DND-41 (cell line): ENCODE measurements at regions not wholly inside any gene's neighbourhood (a gene's known extent, or its start where the extent isn't known, plus 50 kb on each side); places are given as distances from the start of the nearest gene placed in this dataset.

Source experiments
- EZH2 ChIP-seq: IDR thresholded peaks from 3 replicates; pipeline ENCODE4 v1.6.1; 2012; ENCODE audit warnings: borderline replicate concordance, low read depth, mild to moderate bottlenecking, moderate library complexity, low read length, inconsistent platforms; ENCODE audit not compliant: severe bottlenecking
- TF ChIP-seq, protein P1 (sequence below): IDR thresholded peaks from 2 replicates; pipeline ENCODE4 v1.5.1; 2012; ENCODE audit warnings: borderline replicate concordance, low read length, moderate library complexity, mild to moderate bottlenecking; ENCODE audit not compliant: poor library complexity, severe bottlenecking; ENCODE audit errors: extremely low read depth

DNA sequence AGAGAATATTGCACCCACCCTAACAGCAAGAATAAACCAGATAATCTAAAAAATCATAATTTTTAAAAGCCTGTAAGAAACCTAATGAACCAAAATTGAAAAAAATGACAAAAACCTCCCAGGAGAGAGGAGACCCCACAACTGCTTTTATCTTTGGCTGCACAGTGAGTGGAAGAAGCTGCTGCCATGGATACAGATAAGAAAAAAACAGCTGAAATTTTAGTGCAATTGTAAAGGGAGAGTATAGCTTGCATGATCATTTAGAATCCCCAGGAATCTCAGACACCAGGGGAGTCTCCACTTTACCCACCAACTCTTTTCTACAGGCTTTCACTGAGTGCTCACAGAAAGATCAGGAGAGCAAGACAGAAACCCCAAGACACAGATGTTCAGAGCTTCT, 338.1 kb upstream of the NCKAP5 start:
- no peak for TF ChIP-seq EZH2
- TF ChIP-seq, protein P1, sequence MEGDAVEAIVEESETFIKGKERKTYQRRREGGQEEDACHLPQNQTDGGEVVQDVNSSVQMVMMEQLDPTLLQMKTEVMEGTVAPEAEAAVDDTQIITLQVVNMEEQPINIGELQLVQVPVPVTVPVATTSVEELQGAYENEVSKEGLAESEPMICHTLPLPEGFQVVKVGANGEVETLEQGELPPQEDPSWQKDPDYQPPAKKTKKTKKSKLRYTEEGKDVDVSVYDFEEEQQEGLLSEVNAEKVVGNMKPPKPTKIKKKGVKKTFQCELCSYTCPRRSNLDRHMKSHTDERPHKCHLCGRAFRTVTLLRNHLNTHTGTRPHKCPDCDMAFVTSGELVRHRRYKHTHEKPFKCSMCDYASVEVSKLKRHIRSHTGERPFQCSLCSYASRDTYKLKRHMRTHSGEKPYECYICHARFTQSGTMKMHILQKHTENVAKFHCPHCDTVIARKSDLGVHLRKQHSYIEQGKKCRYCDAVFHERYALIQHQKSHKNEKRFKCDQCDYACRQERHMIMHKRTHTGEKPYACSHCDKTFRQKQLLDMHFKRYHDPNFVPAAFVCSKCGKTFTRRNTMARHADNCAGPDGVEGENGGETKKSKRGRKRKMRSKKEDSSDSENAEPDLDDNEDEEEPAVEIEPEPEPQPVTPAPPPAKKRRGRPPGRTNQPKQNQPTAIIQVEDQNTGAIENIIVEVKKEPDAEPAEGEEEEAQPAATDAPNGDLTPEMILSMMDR = no peak
